ENCODE measurements at regions not wholly inside any gene's neighbourhood (a gene's known extent, or its start where the extent isn't known, plus 50 kb on each side); places are given as distances from the start of the nearest gene placed in this dataset.

GRCh38 chr16:11403920-11404319 is 58.7 kb downstream of the RMI2 start:
- no peak for TF ChIP-seq EP300 (IDR thresholded peaks at IDR 0.05)
- TF ChIP-seq POLR2A (IDR thresholded peaks at IDR 0.05): no peak
- no peak for TF ChIP-seq CTCF (IDR thresholded peaks at IDR 0.05)
